ENCODE measurements at regions not wholly inside any gene's neighbourhood (a gene's known extent, or its start where the extent isn't known, plus 50 kb on each side); places are given as distances from the start of the nearest gene placed in this dataset.

GRCh38 chr1:13899856-13900255 lies 199.9 kb downstream of the PRDM2 start:
- no peaks in the 10 kb centered on the region for H3K4me1 ChIP-seq (ENCODE audit: insufficient read depth, low read length)
- peaks cover 0 to 5% of the 10 kb centered on the region in 2 donors for H3K27me3 ChIP-seq (ENCODE audit: control insufficient read depth in 1 of 2, insufficient read depth in 2 of 2, low read length in 2 of 2)
- no peaks in the 10 kb centered on the region for H3K36me3 ChIP-seq (ENCODE audit: insufficient read depth, low read length)
- H3K27ac ChIP-seq (ENCODE audit: low read depth, low read length) = no peak overlapping the region
- H3K9ac ChIP-seq (ENCODE audit: low read length) = no peak overlapping the region
- H3K9me3 ChIP-seq (ENCODE audit: low read length) = no peaks in the 10 kb centered on the region
- H3K4me3 ChIP-seq (ENCODE audit: low read depth in 1 of 2, low read length in 2 of 2) = no peak overlapping the region

GRCh38 chr1:13900583-13900982 lies 200.6 kb downstream of the PRDM2 start:
- H3K36me3 ChIP-seq (ENCODE audit: insufficient read depth, low read length) = no peaks in the 10 kb centered on the region
- no peaks in the 10 kb centered on the region for H3K9me3 ChIP-seq (ENCODE audit: low read length)
- H3K4me3 ChIP-seq (ENCODE audit: low read depth in 1 of 2, low read length in 2 of 2) = no peak overlapping the region
- no peaks in the 10 kb centered on the region for H3K4me1 ChIP-seq (ENCODE audit: insufficient read depth, low read length)
- no peak overlapping the region for H3K27ac ChIP-seq (ENCODE audit: low read depth, low read length)
- no peak overlapping the region for H3K9ac ChIP-seq (ENCODE audit: low read length)
- H3K27me3 ChIP-seq (ENCODE audit: control insufficient read depth in 1 of 2, insufficient read depth in 2 of 2, low read length in 2 of 2) = peaks cover 0 to 5% of the 10 kb centered on the region in 2 donors

- Histone ChIP-seq H3K4me1 (ENCODE audit: insufficient read depth, low read length) (no peaks in the 10 kb centered on the region), H3K27ac (ENCODE audit: low read depth, low read length) (no peak overlapping the region), H3K36me3 (ENCODE audit: insufficient read depth, low read length) (no peaks in the 10 kb centered on the region), H3K9me3 (ENCODE audit: low read length) (no peaks in the 10 kb centered on the region), H3K4me3 (ENCODE audit: low read depth in 1 of 2, low read length in 2 of 2) (no peak overlapping the region), H3K9ac (ENCODE audit: low read length) (no peak overlapping the region), H3K27me3 (ENCODE audit: control insufficient read depth in 1 of 2, insufficient read depth in 2 of 2, low read length in 2 of 2) (peaks cover 0 to 5% of the 10 kb centered on the region in 2 donors)
Observed at GRCh38 chr1:13901039-13901438, 201.1 kb downstream of the PRDM2 start.

GRCh38 chr1:13901597-13901996 lies 201.6 kb downstream of the PRDM2 start:
- Histone ChIP-seq H3K4me3 (ENCODE audit: low read depth in 1 of 2, low read length in 2 of 2) (no peak overlapping the region), H3K9me3 (ENCODE audit: low read length) (no peaks in the 10 kb centered on the region), H3K27me3 (ENCODE audit: control insufficient read depth in 1 of 2, insufficient read depth in 2 of 2, low read length in 2 of 2) (peaks cover 0 to 5% of the 10 kb centered on the region in 2 donors), H3K27ac (ENCODE audit: low read depth, low read length) (no peak overlapping the region), H3K36me3 (ENCODE audit: insufficient read depth, low read length) (no peaks in the 10 kb centered on the region), H3K9ac (ENCODE audit: low read length) (no peak overlapping the region), H3K4me1 (ENCODE audit: insufficient read depth, low read length) (no peaks in the 10 kb centered on the region)

- peaks cover 0 to 5% of the 10 kb centered on the region in 2 donors for H3K27me3 ChIP-seq (ENCODE audit: control insufficient read depth in 1 of 2, insufficient read depth in 2 of 2, low read length in 2 of 2)
- no peak overlapping the region for H3K4me3 ChIP-seq (ENCODE audit: low read depth in 1 of 2, low read length in 2 of 2)
- no peaks in the 10 kb centered on the region for H3K4me1 ChIP-seq (ENCODE audit: insufficient read depth, low read length)
- H3K9me3 ChIP-seq (ENCODE audit: low read length) = no peaks in the 10 kb centered on the region
- no peaks in the 10 kb centered on the region for H3K36me3 ChIP-seq (ENCODE audit: insufficient read depth, low read length)
- no peak overlapping the region for H3K27ac ChIP-seq (ENCODE audit: low read depth, low read length)
- H3K9ac ChIP-seq (ENCODE audit: low read length) = no peak overlapping the region
Observed at GRCh38 chr1:13908128-13908527, 208.1 kb downstream of the PRDM2 start.

GRCh38 chr1:13911697-13912619 lies 212.0 kb downstream of the PRDM2 start:
- H3K36me3 ChIP-seq (ENCODE audit: insufficient read depth, low read length) = no peaks in the 10 kb centered on the region
- no peak overlapping the region for H3K9ac ChIP-seq (ENCODE audit: low read length)
- H3K9me3 ChIP-seq (ENCODE audit: low read length) = no peaks in the 10 kb centered on the region
- H3K4me1 ChIP-seq (ENCODE audit: insufficient read depth, low read length) = no peaks in the 10 kb centered on the region
- no peaks in the 10 kb centered on the region for H3K27me3 ChIP-seq (ENCODE audit: control insufficient read depth in 1 of 2, insufficient read depth in 2 of 2, low read length in 2 of 2)
- no peak overlapping the region for H3K27ac ChIP-seq (ENCODE audit: low read depth, low read length)
- H3K4me3 ChIP-seq (ENCODE audit: low read depth in 1 of 2, low read length in 2 of 2) = no peak overlapping the region

GRCh38 chr1:13913396-13913795 lies 213.4 kb downstream of the PRDM2 start:
- Histone ChIP-seq H3K27ac (ENCODE audit: low read depth, low read length) (no peak overlapping the region), H3K36me3 (ENCODE audit: insufficient read depth, low read length) (no peaks in the 10 kb centered on the region), H3K27me3 (ENCODE audit: control insufficient read depth in 1 of 2, insufficient read depth in 2 of 2, low read length in 2 of 2) (no peaks in the 10 kb centered on the region), H3K9me3 (ENCODE audit: low read length) (no peaks in the 10 kb centered on the region), H3K4me3 (ENCODE audit: low read depth in 1 of 2, low read length in 2 of 2) (no peak overlapping the region), H3K9ac (ENCODE audit: low read length) (no peak overlapping the region), H3K4me1 (ENCODE audit: insufficient read depth, low read length) (no peaks in the 10 kb centered on the region)

- H3K36me3 ChIP-seq (ENCODE audit: insufficient read depth, low read length) = no peaks in the 10 kb centered on the region
- no peak overlapping the region for H3K4me3 ChIP-seq (ENCODE audit: low read depth in 1 of 2, low read length in 2 of 2)
- no peaks in the 10 kb centered on the region for H3K9me3 ChIP-seq (ENCODE audit: low read length)
- H3K9ac ChIP-seq (ENCODE audit: low read length) = no peak overlapping the region
- H3K27ac ChIP-seq (ENCODE audit: low read depth, low read length) = no peak overlapping the region
- H3K4me1 ChIP-seq (ENCODE audit: insufficient read depth, low read length) = no peaks in the 10 kb centered on the region
- H3K27me3 ChIP-seq (ENCODE audit: control insufficient read depth in 1 of 2, insufficient read depth in 2 of 2, low read length in 2 of 2) = no peaks in the 10 kb centered on the region
Observed at GRCh38 chr1:13916530-13916929, 216.5 kb downstream of the PRDM2 start.

- Histone ChIP-seq H3K9ac (ENCODE audit: low read length) (no peak overlapping the region), H3K9me3 (ENCODE audit: low read length) (no peaks in the 10 kb centered on the region), H3K27me3 (ENCODE audit: control insufficient read depth in 1 of 2, insufficient read depth in 2 of 2, low read length in 2 of 2) (no peaks in the 10 kb centered on the region), H3K4me3 (ENCODE audit: low read depth in 1 of 2, low read length in 2 of 2) (no peak overlapping the region), H3K4me1 (ENCODE audit: insufficient read depth, low read length) (no peaks in the 10 kb centered on the region), H3K27ac (ENCODE audit: low read depth, low read length) (no peak overlapping the region), H3K36me3 (ENCODE audit: insufficient read depth, low read length) (no peaks in the 10 kb centered on the region)
Observed at GRCh38 chr1:13917607-13918006, 217.6 kb downstream of the PRDM2 start.

- Histone ChIP-seq H3K27me3 (ENCODE audit: control insufficient read depth in 1 of 2, insufficient read depth in 2 of 2, low read length in 2 of 2) (no peaks in the 10 kb centered on the region), H3K9ac (ENCODE audit: low read length) (no peak overlapping the region), H3K9me3 (ENCODE audit: low read length) (no peaks in the 10 kb centered on the region), H3K27ac (ENCODE audit: low read depth, low read length) (no peak overlapping the region), H3K36me3 (ENCODE audit: insufficient read depth, low read length) (no peaks in the 10 kb centered on the region), H3K4me1 (ENCODE audit: insufficient read depth, low read length) (no peaks in the 10 kb centered on the region), H3K4me3 (ENCODE audit: low read depth in 1 of 2, low read length in 2 of 2) (no peak overlapping the region)
Observed at GRCh38 chr1:13918862-13919261, 218.9 kb downstream of the PRDM2 start.

- Histone ChIP-seq H3K27ac (ENCODE audit: low read depth, low read length) (no peak overlapping the region), H3K9me3 (ENCODE audit: low read length) (no peaks in the 10 kb centered on the region), H3K36me3 (ENCODE audit: insufficient read depth, low read length) (no peaks in the 10 kb centered on the region), H3K9ac (ENCODE audit: low read length) (no peak overlapping the region), H3K27me3 (ENCODE audit: control insufficient read depth in 1 of 2, insufficient read depth in 2 of 2, low read length in 2 of 2) (no peaks in the 10 kb centered on the region), H3K4me3 (ENCODE audit: low read depth in 1 of 2, low read length in 2 of 2) (no peak overlapping the region), H3K4me1 (ENCODE audit: insufficient read depth, low read length) (no peaks in the 10 kb centered on the region)
Observed at GRCh38 chr1:13921190-13921589, 221.2 kb downstream of the PRDM2 start.
